Right lobe of liver (tissue), 4 donors: ENCODE measurements at regions not wholly inside any gene's neighbourhood (a gene's known extent, or its start where the extent isn't known, plus 50 kb on each side); places are given as distances from the start of the nearest gene placed in this dataset.

ENCODE experiments used
- CTCF ChIP-seq, 4 donors: fragments of 200-600 bp in 3 of 4; fragments of 450-650 bp in 1 of 4; IDR thresholded peaks; one replicate each; pipeline versions ENCODE4 v1.5.1 to v1.8.0; 2016 to 2022; ENCODE audit warnings: antibody characterized with exemption in 4 of 4, mild to moderate bottlenecking in 2 of 4
- POLR2A ChIP-seq: fragments of 450-650 bp; IDR thresholded peaks from one replicate; pipeline ENCODE4 v1.6.1; 2017; ENCODE audit warnings: antibody characterized with exemption, mild to moderate bottlenecking
- donor health status: DM: no; HTN: no; CAD: no.
- donor health status: DM: no; HTN: no; CAD: no.
- donor health status: DM: no; HTN: yes; CAD: no.

GRCh38 chr2:109685453-109685852 is 71.3 kb downstream of the SOWAHC start:
- no peak for TF ChIP-seq POLR2A
- no peak for TF ChIP-seq CTCF (IDR thresholded peaks at IDR 0.05)
